ENCODE measurements at regions not wholly inside any gene's neighbourhood (a gene's known extent, or its start where the extent isn't known, plus 50 kb on each side); places are given as distances from the start of the nearest gene placed in this dataset.
"Not testable (repeated sequence)": the region's sequence is repeated elsewhere in the genome, so short reads cannot be mapped to it uniquely, and the experiment has no call there.

DNA sequence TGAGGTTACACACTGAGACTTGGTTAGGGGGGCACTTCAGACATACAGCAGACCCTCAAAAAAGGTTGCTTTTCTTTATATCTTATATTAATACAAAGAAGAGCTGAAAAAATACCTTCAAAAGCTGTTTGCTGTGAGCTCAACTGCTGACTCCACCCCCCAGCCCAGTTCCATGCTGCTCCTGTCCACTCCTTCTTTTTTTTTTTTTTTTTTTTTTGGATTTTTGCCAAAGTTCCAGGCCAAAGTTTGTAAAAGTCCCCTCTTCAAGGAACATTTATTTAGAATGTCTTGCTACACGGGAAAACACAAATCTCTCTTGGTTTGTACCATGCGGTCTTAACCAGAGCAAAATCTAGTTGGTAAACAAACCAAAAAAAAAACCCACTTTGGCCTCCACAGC is 85.3 kb upstream of the AKAP12 start:
- DNase-seq: no peak

DNA sequence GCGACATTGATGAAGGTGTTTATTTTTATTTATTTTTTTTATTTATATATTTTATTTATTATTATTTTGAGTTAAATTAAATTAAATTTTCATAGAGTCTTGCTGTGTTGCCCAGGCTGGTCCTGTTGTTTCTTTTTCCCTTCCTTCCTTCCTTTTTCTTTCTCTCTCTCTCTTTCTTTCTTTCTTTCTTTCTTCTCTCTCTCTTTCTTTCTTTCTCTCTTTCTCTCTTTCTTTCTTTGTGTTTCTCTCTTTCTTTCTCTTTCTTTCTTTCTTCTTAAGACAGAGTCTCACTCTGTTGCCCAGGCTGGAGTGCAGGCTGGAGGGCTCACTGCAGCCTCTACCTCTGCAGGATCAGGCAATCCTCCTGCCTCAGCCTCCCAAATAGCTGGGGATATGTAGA is 84.7 kb upstream of the AKAP12 start:
- DNase-seq: no peak

DNA sequence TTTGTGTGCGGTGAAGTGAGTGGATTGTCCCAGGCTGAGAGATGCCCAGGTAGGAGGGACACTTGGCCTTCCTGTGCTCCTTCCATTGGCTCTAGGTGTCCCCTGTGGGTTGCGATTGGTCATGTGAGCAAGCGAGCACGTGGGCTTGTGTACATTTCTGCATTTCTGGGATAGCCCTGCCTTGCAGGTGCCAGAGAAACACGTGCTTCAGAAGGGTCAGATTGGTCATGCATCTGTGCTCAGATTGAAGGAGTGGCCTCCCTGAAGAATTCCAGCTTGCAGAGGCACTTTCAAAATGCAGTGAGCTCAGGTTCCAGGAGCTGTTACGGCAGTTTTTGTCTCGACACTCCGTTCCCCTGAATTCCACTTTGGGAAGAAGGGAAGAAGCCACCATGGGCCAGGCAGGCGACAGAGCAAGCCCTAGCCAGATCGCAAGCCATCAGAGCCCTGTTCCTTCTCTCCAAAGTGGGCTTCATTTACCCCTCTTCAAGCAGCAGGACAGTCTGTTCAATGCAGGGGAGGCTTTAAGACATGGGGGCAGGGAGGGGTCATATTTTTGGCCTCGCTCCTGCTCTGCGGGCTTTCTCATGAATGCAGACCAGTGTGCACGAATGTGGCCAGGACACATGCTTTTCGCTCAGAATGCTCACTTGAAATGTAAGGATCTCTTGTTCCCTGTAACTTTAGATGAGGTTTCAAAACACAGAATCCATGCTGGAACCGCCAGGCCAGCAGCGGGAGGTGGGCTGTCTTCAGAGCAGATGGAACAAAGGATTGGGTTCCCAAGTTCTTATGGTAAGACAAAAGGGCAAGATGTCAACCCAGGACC is 78.6 kb upstream of the AKAP12 start:
- peak; percentile 76 for DNase-seq

DNA sequence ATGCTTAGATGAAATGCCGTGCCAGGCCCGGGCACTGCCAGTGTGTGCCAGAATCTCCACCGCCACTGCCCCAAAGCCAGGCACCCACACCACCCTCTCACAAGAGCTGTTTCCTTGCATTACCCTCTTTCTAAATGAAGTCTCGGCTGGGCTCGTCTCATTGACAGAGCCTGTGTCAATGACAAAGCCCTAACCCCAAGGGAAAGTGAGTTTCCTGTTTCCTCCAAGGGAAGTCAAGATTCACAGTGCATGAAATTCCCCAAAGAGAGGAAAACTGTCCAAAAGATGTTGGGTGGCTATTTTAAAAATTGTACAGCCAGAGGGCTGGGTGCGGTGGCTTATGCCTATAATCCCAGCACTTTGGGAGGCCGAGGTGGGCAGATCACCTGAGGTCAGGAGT is 75.4 kb upstream of the AKAP12 start:
- no peak for DNase-seq

DNA sequence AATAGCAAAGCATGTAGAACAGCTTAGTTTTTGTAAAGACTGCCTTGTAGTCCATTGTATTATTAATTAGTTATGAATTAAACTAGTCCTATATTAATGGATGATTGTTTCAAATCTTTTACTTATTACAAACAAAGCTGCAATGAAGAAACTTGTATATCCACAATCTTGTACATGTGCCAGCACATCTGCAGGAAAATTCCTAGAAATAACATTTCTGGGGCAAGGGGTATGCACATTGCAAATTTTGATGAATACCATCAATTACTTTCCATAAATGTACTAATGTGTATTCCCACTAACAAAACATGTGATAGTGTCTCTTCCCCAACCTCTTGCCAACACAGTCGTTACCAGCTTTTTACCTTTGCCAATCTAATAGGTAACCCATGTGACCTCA is 73.6 kb upstream of the AKAP12 start:
- no peak for DNase-seq

DNA sequence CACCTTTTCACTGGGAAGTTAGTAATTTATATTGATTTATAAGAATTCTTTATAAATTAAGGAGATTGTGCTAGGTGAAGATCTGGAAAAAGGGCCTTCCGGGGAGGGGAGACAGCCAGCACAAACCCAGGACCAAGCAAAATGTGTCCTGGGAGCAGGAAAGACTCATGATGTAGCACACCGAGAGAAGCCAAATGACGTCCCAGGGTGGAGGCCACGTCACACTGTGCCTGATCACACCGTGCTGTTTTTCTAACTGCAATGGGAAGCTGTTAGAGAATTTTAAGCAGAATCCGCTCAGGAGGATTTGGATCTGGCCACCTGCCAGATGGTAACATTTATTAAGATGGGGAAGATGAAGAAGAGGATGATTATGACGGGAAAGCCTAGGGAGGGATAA is 72.7 kb upstream of the AKAP12 start:
- no peak for DNase-seq

DNA sequence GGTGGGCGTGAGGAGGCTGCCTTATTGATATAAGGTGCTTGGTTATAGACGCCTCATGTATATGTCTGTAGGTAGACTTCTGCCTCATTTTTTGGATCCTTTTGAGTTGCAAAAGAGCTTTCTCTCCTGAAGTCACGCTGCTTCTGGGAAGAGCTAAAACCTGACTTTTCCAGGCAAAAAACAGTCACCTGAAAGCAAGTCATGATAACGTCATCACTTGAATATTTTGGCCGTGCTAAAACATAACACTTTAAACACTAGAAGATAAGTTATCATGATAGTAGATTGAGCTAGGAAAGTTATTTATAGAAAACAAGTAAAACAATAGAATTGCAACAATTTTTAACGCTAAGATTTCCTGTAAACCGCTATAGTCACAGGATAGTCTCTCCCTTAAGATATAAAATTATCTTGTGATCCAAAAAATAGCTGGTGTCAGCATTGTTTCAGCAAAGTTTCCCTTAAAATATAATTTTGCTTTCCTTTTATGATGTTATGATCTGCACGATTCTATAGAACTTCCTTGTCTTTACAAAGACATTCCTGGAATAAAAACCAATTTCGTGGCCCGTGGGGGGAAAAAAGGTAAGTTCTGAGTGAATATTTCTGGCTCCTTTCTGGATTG is 69.0 kb upstream of the AKAP12 start:
- DNase-seq: no peak

DNA sequence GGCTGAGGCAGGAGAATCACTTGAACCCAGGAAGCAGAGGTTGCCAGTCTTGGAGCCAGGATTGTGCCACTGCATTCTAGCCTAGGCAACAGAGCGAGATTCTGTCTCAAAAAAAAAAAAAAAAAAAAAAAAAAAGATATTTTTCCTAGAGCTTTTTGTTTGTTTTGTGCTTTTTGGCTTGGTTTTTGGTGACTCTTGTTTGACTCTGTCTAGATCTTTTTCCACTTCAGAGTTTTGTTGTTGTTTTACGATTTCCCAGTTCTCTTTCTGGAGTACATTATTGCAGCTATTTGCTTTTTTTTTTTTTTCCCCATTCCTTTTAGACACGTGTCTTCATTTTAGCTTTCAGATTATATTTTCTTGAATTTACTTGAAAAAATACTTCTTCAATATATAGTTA is 67.0 kb upstream of the AKAP12 start:
- no peak for DNase-seq

DNA sequence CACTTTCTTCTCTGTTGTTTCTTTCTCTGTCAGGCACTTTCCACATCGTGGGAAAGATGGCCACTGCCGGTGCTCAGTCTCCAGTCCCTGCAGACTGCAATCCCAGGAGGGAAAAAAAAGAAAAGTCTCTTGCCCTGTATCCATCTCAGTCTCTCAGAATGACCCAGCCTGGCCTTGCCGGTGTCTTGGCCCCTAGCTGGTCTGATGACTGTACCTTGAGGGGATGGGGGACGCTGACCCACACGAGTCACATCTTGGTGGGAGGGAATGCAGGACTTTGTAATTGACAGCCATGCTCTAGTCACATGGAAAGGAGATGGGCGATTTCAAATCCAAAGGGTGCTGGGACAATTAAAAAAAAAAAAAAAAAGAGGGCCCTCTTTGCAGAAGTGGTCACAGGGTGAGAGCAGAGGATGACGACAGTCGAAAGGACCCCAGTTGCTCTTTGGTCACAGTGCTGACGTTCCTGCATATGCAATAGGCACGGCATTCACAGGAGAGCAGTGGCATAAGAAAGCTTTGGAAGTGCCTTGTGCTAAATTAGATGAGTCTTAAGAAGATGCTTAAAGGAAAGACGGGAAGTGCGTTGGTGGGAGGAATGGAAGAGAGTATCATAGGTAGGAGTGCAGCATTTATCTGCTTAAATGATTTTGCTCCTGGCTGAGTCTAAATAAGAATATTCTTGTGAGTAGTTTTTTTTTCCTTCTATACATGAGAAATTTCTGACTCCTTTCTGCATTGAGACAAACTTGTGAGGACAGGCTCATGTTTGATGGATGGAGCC is 63.9 kb upstream of the AKAP12 start:
- DNase-seq: no peak

DNA sequence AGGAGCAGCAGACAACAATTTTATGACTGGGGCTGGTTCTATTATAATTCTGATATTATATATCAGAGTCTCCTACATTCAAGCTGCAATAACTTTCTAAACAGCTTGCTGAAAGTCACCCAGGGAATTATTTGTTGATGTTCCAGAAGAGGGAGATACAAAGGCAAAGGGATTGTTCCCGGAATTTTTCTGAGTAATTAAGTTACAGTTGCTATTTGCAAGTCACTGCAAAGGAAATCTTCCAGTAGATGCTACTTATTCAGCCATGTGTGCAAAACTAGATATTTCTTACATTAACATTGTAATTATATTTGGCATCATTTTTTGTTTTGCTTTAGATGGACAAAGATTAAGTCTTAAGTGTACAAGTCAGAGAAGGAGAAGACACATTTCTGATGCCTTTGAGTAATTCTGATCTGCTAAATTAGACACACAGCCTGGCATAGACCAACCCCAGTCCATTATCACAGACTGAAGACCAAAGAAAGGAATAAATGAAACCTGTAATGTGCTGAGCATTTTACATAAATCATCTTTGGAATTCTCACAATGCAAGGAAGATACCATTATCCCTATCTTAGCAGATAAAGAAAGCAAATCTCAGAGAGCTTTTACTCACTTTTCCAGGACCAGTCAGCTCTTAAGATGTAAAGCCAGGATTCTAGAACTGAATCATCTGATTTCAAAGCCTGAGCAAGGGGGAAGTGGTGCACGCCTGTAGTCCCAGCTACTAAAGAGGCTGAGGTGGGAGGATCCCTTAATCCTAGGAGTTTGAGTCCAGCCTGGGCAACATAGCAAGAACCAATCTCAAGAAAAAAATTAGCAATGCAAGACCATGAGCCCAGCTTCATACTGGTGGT is 62.6 kb upstream of the AKAP12 start:
- no peak for DNase-seq

DNA sequence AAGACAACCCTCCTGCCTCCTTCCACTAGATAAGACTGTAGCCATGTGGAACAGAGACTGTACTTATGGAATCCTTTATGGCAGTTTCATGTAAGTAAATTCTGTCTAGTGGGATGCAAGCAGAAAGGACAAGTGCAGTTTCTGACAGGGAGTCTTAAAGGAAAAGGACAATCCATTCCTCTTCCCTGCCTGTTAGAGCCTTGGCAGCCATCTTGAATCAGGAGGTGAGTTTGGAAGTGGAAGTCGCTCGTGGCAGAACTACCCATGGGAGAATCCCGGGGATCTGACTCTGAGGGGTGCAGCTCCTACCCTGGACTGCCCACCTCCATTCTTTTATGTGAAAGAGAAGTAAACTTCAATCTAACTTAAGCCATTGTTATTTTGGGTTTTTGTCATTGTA is 61.4 kb upstream of the AKAP12 start:
- DNase-seq: no peak

DNA sequence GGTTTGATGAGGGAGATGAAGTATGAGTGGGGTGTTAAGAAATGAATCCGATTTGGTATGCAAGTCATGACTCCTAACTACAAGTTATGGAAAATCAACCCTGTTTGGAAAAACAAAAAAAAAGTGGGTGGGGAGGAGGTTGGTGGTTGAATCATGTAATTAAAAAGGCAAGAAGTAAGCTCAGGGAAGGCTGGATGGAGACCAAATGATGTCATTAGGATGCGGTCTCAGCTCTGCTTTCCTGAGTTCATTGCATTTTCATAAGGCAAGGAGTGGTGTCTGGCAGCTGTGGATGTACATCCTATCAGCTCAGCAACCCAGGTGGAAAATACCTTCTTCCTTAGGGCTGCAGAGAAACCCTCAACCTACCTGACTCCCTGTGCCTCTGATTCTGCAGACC is 60.4 kb upstream of the AKAP12 start:
- no peak for DNase-seq

DNA sequence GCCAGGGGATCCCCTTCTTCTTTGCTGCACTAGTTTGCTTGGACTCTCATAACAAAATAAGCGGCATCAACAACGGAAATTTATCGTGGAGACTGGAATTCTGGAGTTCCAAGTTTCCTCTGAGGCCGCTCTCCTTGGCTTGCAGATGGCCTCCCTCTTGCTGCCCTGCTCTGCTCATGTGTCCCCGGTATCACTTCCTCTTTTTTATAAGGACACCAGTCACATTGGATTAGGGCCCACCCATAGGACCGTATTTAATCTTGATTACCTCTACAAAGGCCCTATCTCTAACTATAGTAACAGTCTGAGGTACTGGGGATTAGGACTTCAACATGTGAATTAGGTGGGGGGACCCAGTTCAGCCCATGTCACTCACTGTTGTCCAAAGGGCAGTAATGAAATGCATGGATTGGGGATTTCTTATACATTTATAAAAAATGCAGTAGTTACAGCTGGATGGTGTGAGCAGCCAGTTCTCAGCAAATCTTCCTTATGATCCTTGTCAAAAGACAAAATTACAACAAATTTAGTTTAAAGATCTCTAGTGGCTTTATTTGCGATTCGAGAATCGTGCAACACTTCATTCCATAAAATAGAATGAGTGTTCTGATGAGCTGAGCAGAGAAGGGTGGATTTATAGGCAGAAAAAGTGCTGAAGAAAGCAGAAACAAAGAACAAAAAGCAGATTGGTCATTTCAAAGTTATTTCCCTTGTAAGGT is 59.3 kb upstream of the AKAP12 start:
- no peak for DNase-seq

DNA sequence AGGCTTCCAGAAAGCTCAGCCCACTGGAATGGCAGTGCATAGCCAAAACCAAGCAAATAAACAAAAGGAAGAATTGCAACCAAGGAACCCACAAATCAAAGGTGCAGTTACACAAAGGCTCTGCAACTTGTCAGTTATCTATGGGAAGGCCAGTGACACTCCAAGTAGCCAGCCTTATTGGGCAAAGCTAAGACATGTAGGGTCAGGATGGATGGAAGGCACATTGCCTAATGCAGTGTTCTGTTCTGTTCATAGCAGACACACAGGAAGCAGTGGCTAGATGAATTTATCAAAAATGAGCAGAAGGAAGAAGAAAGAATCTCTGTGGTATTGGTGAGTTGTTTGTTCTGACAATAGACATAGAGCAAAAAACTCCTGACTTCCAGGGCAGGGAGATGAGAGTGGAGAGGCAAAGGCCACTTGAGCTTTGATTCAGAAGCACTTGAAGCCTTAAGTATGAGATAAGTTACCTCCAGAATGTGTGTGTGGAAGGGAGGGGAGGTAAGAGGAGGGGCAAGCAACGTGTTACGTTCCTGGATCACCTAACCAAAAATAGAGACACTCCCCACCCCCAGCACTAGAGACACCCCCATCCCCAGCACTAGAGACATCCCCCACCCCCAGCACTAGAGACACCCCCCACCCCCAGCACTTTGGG is 57.9 kb upstream of the AKAP12 start:
- DNase-seq: no peak

DNA sequence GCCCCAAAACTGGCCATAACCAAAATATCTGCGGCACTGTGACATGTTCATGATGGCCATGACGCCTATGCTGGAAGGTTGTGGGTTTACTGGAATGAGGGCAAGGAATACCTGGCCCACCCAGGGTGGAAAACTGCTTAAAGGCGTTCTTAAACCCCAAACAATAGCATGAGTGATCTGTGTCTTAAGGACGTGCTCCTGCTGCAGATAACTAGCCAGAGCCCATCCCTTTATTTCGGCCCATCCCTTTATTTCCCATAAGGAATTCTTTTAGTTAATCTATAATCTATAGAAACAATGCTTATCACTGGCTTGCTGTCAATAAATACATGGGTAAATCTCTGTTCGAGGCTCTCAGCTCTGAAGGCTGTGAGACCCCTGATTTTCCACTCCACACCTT is 56.8 kb upstream of the AKAP12 start:
- DNase-seq: not testable (repeated sequence)

DNA sequence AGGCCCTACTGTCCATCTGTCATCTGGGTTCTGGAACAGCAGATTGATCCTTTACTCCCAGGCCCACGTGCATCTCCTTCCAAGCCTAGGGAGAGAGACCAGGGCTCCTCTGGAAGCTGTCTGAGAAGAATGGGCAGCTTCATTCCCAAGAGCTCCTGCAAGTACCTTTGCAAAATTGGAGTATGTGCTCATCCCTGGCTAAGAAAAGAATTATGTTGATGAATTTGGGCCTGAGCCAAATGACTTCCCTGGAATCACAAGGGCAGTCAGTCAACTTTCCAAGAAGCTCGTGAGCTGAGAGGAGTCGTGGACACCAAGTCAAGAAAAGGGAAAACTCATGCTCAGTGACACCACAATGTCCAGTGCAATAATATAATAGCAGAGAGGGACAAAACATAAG is 54.6 kb upstream of the AKAP12 start:
- DNase-seq: no peak

DNA sequence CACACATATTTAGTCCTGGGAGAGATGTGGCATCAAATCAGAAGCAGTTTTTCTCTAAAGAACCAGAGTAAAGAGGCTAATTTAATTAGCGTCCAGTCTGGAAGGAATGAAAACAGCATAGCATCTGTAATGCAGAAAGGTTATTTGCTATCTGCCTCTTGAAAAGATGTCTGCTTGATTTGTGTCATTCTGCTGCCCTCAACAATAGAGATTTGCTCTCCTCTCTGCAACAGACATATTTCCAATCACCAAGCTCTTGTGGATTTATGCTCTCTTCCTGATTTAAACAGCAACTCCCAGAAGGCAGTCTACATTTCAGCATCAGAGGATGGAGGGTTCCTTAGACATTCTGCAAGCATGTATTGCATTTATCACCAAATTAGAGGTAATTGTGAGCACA is 53.5 kb upstream of the AKAP12 start:
- DNase-seq: no peak

DNA sequence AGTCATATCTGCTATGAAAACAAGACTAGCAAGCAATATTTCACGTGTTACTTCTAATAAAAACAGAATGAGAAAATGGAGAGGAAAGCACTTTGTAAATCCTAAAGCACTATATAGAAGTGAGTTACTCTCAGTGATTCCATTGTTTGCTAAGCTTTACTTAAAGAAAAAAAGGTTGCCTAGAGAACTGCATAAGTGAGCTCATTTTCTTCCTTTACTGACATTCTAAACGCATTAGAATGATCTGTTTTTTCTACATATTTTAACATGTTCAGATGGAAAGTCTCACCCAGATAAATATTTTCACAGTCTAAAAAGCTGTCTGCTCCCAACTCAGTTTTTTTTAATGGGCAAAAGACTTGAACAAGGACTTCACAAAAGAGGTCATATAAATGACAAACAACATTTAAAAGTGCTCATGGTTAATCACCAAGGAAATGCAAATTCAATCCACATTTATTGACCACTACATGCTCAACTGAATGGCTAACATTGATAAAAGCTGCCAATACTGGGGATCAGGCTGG is 52.9 kb upstream of the AKAP12 start:
- no peak for DNase-seq

Measured in left hindlimb (tissue), 1 donor.